Endothelial cell of umbilical vein (primary cell): ENCODE measurements at regions not wholly inside any gene's neighbourhood (a gene's known extent, or its start where the extent isn't known, plus 50 kb on each side); places are given as distances from the start of the nearest gene placed in this dataset.

Experiments
- BruUV-seq: library from RNA; stranded (reverse); fragments of 400-500 nt; replicated peaks from 2 replicates; lab custom pipeline; 2021; lab: Mats Ljungman, UMichigan
- CTCF ChIA-PET: fragments of 300-600, 350-600 bp; sonication (Branson Sonifier 250); formaldehyde crosslinking; loops from one replicate; lab custom pipeline; 2021; ENCODE audit warnings: antibody characterized with exemption, inconsistent platforms; lab: Charles Lee
- POLR2A ChIA-PET: fragments of 300-600, 350-600 bp; sonication (Branson Sonifier 250); formaldehyde crosslinking; loops from one replicate; lab custom pipeline; 2021; ENCODE audit warnings: antibody characterized with exemption, inconsistent platforms; lab: Charles Lee
- DNase-seq: peaks from one replicate; pipeline ENCODE4 v3.0.0-alpha.2; 2011; ENCODE audit warnings: low read depth, low spot score
- FAIRE-seq: peaks from 2 replicates; lab custom pipeline; 2011; peaks lifted over from hg19 to GRCh38; lab: Jason Lieb, UNC
- H2AFZ ChIP-seq: 2 replicates; pipeline ENCODE4 v1.6.0; 2012; ENCODE audit warnings: low read depth, low read length, control low read depth, inconsistent platforms
- H3K27ac ChIP-seq: 2 replicates; pipeline ENCODE4 v1.5.1; 2011; ENCODE audit warnings: low read depth, mild to moderate bottlenecking, control low read depth, low read length, moderate library complexity; ENCODE audit not compliant: insufficient read depth
- H3K27me3 ChIP-seq, 2 experiments: 2 replicates each; pipeline versions ENCODE4 v1.6.0 to v1.6.1; 2011; ENCODE audit warnings: low read length in 2 of 2, mixed read lengths in 1 of 2; ENCODE audit not compliant: control insufficient read depth in 2 of 2, insufficient read depth in 2 of 2
- H3K36me3 ChIP-seq, 2 experiments: 2 replicates in 1 of 2; 3 replicates in 1 of 2; pipeline ENCODE4 v1.5.1; 2011; ENCODE audit warnings: low read length in 2 of 2, mild to moderate bottlenecking in 1 of 2, moderate library complexity in 1 of 2; ENCODE audit not compliant: control insufficient read depth in 2 of 2, insufficient read depth in 2 of 2; ENCODE audit errors: extremely low read depth in 1 of 2
- H3K4me1 ChIP-seq: 3 replicates; pipeline ENCODE4 v1.5.1; 2011; ENCODE audit warnings: mild to moderate bottlenecking, low read length; ENCODE audit not compliant: control insufficient read depth, insufficient read depth; ENCODE audit errors: extremely low read depth
- H3K4me2 ChIP-seq: 2 replicates; pipeline ENCODE4 v1.6.1; 2011; ENCODE audit warnings: low read length, control low read depth, mixed read lengths; ENCODE audit not compliant: insufficient read depth
- H3K4me3 ChIP-seq, 3 experiments: fragments of 200-600 bp in 1 of 3; sonication (generic), shearing (Covaris generic) in 1 of 3; replicated peaks in 1 of 3; 2 replicates each; pipeline ENCODE4 v1.5.1; 2011 to 2016; ENCODE audit warnings: control low read depth in 3 of 3, low read length in 3 of 3, mild to moderate bottlenecking in 2 of 3, inconsistent platforms in 1 of 3, low read depth in 1 of 3, moderate library complexity in 1 of 3; ENCODE audit not compliant: insufficient read depth in 1 of 3
- H3K79me2 ChIP-seq: 2 replicates; pipeline ENCODE4 v1.6.0; 2012; ENCODE audit warnings: low read length, inconsistent platforms; ENCODE audit not compliant: control insufficient read depth, insufficient read depth
- H3K9ac ChIP-seq: replicated peaks from 2 replicates; pipeline ENCODE3; 2011; ENCODE audit warnings: low read length, control low read depth; ENCODE audit not compliant: insufficient read depth; ENCODE audit errors: extremely low read depth
- H3K9me1 ChIP-seq: replicated peaks from 3 replicates; pipeline ENCODE4 v1.6.0; 2011; ENCODE audit warnings: mild to moderate bottlenecking, low read length; ENCODE audit not compliant: control insufficient read depth, insufficient read depth; ENCODE audit errors: extremely low read depth
- H3K9me3 ChIP-seq: replicated peaks from 2 replicates; pipeline ENCODE4 v1.5.1; 2012; ENCODE audit warnings: low read length, inconsistent platforms; ENCODE audit not compliant: control insufficient read depth, insufficient read depth
- H4K20me1 ChIP-seq: replicated peaks from 2 replicates; pipeline ENCODE3; 2011; ENCODE audit warnings: mild to moderate bottlenecking, low read length; ENCODE audit not compliant: control insufficient read depth, insufficient read depth; ENCODE audit errors: extremely low read depth
- CTCF ChIP-seq, 2 donors: IDR thresholded peaks; 1 replicate in 1 of 2; 2 replicates in 1 of 2; pipeline ENCODE4 v1.5.1; 2011; ENCODE audit warnings: low read length in 2 of 2, mild to moderate bottlenecking in 2 of 2, moderate library complexity in 2 of 2, control low read depth in 1 of 2, inconsistent platforms in 1 of 2, low read depth in 1 of 2; ENCODE audit not compliant: insufficient read depth in 1 of 2; ENCODE audit errors: extremely low read depth in 1 of 2
- EZH2 ChIP-seq: IDR thresholded peaks from 2 replicates; pipeline ENCODE4 v1.6.1; 2012; ENCODE audit warnings: borderline replicate concordance, low read depth, mild to moderate bottlenecking, moderate library complexity, low read length, inconsistent platforms; ENCODE audit not compliant: severe bottlenecking
- FOS ChIP-seq: IDR thresholded peaks from 2 replicates; pipeline ENCODE4 v1.6.1; 2011; ENCODE audit warnings: mild to moderate bottlenecking, low read length, moderate library complexity, borderline replicate concordance; ENCODE audit not compliant: insufficient read depth
- GATA2 ChIP-seq: IDR thresholded peaks from 2 replicates; pipeline ENCODE4 v1.7.0; 2011; ENCODE audit warnings: low read depth, mild to moderate bottlenecking, moderate library complexity, mixed read lengths, low read length; ENCODE audit not compliant: insufficient read length, insufficient read depth
- JUN ChIP-seq: IDR thresholded peaks from 2 replicates; pipeline ENCODE4 v1.6.1; 2011; ENCODE audit warnings: borderline replicate concordance, low read depth; ENCODE audit not compliant: insufficient read length, insufficient read depth
- MAX ChIP-seq: IDR thresholded peaks from 2 replicates; pipeline ENCODE4 v1.6.1; 2011; ENCODE audit not compliant: insufficient read depth, insufficient read length
- MYC ChIP-seq: IDR thresholded peaks from one replicate; pipeline ENCODE4 v1.6.1; 2011; ENCODE audit warnings: mild to moderate bottlenecking, low read depth, low read length
- POLR2A ChIP-seq: IDR thresholded peaks from 2 replicates; pipeline ENCODE4 v1.6.1; 2012; ENCODE audit warnings: low read depth, mild to moderate bottlenecking, control low read depth, low read length
- POLR2AphosphoS5 ChIP-seq: IDR thresholded peaks from 2 replicates; pipeline ENCODE4 v1.6.1; 2012; ENCODE audit warnings: low read depth, mild to moderate bottlenecking, control low read depth, low read length, moderate library complexity; ENCODE audit not compliant: insufficient read depth
- dilution Hi-C: fragments of 300-500 bp; cut with MboI; formaldehyde crosslinking; loops from one replicate; pipeline ENCODE4 v1.15.0; 2019; ENCODE audit warnings: low sequenced_read_pairs; ENCODE audit not compliant: extremely low pct_ligation_motif_present
- intact Hi-C: fragments of 100-400 bp; cut with micrococcal nuclease; formaldehyde crosslinking; loops from one replicate; pipeline ENCODE4 v1.10.0; 2022

GRCh38 chr6:152811785-152812184 lies 61.2 kb downstream of the VIP start:
- dilution Hi-C loops: no loop called here
- no TSS peak for BruUV-seq
- POLR2A ChIA-PET: no interaction called here

More at GRCh38 chr6:152811785-152812184, 61.2 kb downstream of the VIP start:
- H4K20me1 ChIP-seq: no peaks in the 10 kb centered on the region
- H3K9me1 ChIP-seq: no peaks in the 10 kb centered on the region
- no peaks in the 10 kb centered on the region for H3K4me1 ChIP-seq
- no peaks in the 10 kb centered on the region for H3K36me3 ChIP-seq
- CTCF ChIA-PET: no interaction called here
- no peak overlapping the region for H3K4me2 ChIP-seq
- no peaks in the 10 kb centered on the region for H3K79me2 ChIP-seq
- no peaks in the 10 kb centered on the region for H3K9me3 ChIP-seq
- no peak overlapping the region for H3K9ac ChIP-seq
- no peak overlapping the region for H2AFZ ChIP-seq
- H3K4me3 ChIP-seq: no peak overlapping the region
- H3K27me3 ChIP-seq: no peaks in the 10 kb centered on the region
- FAIRE-seq (no peak), DNase-seq (no peak)
- TF ChIP-seq JUN: no peak
- no peak for TF ChIP-seq POLR2A
- no peak for TF ChIP-seq EZH2
- no peak for TF ChIP-seq MYC
- TF ChIP-seq FOS: no peak
- TF ChIP-seq POLR2AphosphoS5: no peak
- TF ChIP-seq MAX: no peak
- TF ChIP-seq CTCF (IDR thresholded peaks at IDR 0.05; ENCODE audit: extremely low read depth in 1 of 2, insufficient read depth in 1 of 2, low read depth in 1 of 2, low read length in 2 of 2): no peak
- no peak for TF ChIP-seq GATA2
- no peak overlapping the region for H3K27ac ChIP-seq
- intact Hi-C loops: no loop called here
